Fibroblast of gingiva (primary cell): ENCODE measurements at regions not wholly inside any gene's neighbourhood (a gene's known extent, or its start where the extent isn't known, plus 50 kb on each side); places are given as distances from the start of the nearest gene placed in this dataset.

Source experiments
- DNase-seq: peaks from one replicate; pipeline ENCODE4 v3.0.0-alpha.2; 2011; ENCODE audit warnings: low read depth

- DNase-seq, result no peak
Measured at GRCh38 chr1:188877668-188878067, 1600.0 kb downstream of the BRINP3 start.

- no peak for DNase-seq
Measured at GRCh38 chr1:188888386-188888785, 1589.3 kb downstream of the BRINP3 start.

- no peak for DNase-seq
Measured at GRCh38 chr1:188889166-188889565, 1588.5 kb downstream of the BRINP3 start.

- DNase-seq, result no peak
Measured at GRCh38 chr1:188891958-188892357, 1585.7 kb downstream of the BRINP3 start.

GRCh38 chr1:188895611-188896010, 1582.1 kb downstream of the BRINP3 start:
- no peak for DNase-seq

GRCh38 chr1:188903241-188903640, 1574.4 kb downstream of the BRINP3 start:
- DNase-seq, result no peak

- no peak for DNase-seq
Measured at GRCh38 chr1:188904201-188904600, 1573.5 kb downstream of the BRINP3 start.

GRCh38 chr1:188906921-188907641, 1570.6 kb downstream of the BRINP3 start:
- no peak for DNase-seq

GRCh38 chr1:188930382-188930781, 1547.3 kb downstream of the BRINP3 start:
- DNase-seq, result no peak

- no peak for DNase-seq
Measured at GRCh38 chr1:188931506-188931905, 1546.2 kb downstream of the BRINP3 start.

- DNase-seq, result no peak
Measured at GRCh38 chr1:188937965-188938551, 1539.6 kb downstream of the BRINP3 start.

- DNase-seq, result no peak
Measured at GRCh38 chr1:188941986-188942385, 1535.7 kb downstream of the BRINP3 start.

- DNase-seq, result no peak
Measured at GRCh38 chr1:188949701-188950100, 1528.0 kb downstream of the BRINP3 start.

GRCh38 chr1:188958461-188959115, 1519.1 kb downstream of the BRINP3 start:
- DNase-seq, result no peak

- DNase-seq, result no peak
Measured at GRCh38 chr1:188986745-188987417, 1490.8 kb downstream of the BRINP3 start.

- DNase-seq, result no peak
Measured at GRCh38 chr1:188988589-188988988, 1489.1 kb downstream of the BRINP3 start.

- no peak for DNase-seq
Measured at GRCh38 chr1:188991221-188991930, 1486.3 kb downstream of the BRINP3 start.

GRCh38 chr1:189007824-189008223, 1469.8 kb downstream of the BRINP3 start:
- DNase-seq, result no peak

GRCh38 chr1:189021577-189021976, 1456.1 kb downstream of the BRINP3 start:
- DNase-seq, result no peak

- DNase-seq, result no peak
Measured at GRCh38 chr1:189022015-189022414, 1455.6 kb downstream of the BRINP3 start.

GRCh38 chr1:189027512-189027911, 1450.2 kb downstream of the BRINP3 start:
- no peak for DNase-seq

- no peak for DNase-seq
Measured at GRCh38 chr1:189033169-189033568, 1444.5 kb downstream of the BRINP3 start.
